IMR-90 (cell line): ENCODE measurements at regions not wholly inside any gene's neighbourhood (a gene's known extent, or its start where the extent isn't known, plus 50 kb on each side); places are given as distances from the start of the nearest gene placed in this dataset.

Experiments used
- ATAC-seq: fragments of 200-7000 bp; cut with Tn5 transposase; 2 replicates; pipeline ENCODE4 v1.9.1; 2020; ENCODE audit warnings: low read depth, mild to moderate bottlenecking, moderate library complexity
- BruUV-seq: library from RNA; stranded (reverse); fragments of 400-500 nt; replicated peaks from 2 replicates; lab custom pipeline; 2021; lab: Mats Ljungman, UMichigan
- CTCF ChIA-PET: fragments of 300-600 bp; formaldehyde crosslinking; extraction: SDS; loops from one replicate; lab custom pipeline; 2021; ENCODE audit warnings: antibody characterized with exemption; lab: Yijun Ruan, JAX
- POLR2A ChIA-PET: fragments of 300-600 bp; sonication (Branson Sonifier 250); formaldehyde crosslinking; loops from one replicate; lab custom pipeline; 2022; ENCODE audit warnings: antibody characterized with exemption; ENCODE audit not compliant: unreplicated experiment; lab: Charles Lee
- DNase-seq: peaks from one replicate; pipeline ENCODE4 v3.0.0; 2013
- H2AFZ ChIP-seq: replicated peaks from 2 replicates; pipeline ENCODE3; 2013; ENCODE audit warnings: low read length, mild to moderate bottlenecking; ENCODE audit not compliant: poor library complexity
- H2AK5ac ChIP-seq: 2 replicates; pipeline ENCODE4 v1.6.1; 2013; ENCODE audit warnings: low read depth, low read length, inconsistent platforms
- H2AK9ac ChIP-seq: replicated peaks from 2 replicates; pipeline ENCODE3; 2013; ENCODE audit warnings: mild to moderate bottlenecking, low read depth, low read length, moderate library complexity; ENCODE audit not compliant: poor library complexity
- H2BK120ac ChIP-seq: 2 replicates; pipeline ENCODE4 v1.6.1; 2013; ENCODE audit warnings: low read depth, low read length, inconsistent platforms
- H2BK15ac ChIP-seq: 3 replicates; pipeline ENCODE4 v1.6.1; 2013; ENCODE audit warnings: low read depth, low read length, inconsistent platforms
- H2BK20ac ChIP-seq: 2 replicates; pipeline ENCODE4 v1.6.1; 2013; ENCODE audit warnings: low read depth, mild to moderate bottlenecking, inconsistent platforms, low read length, moderate library complexity
- H2BK5ac ChIP-seq: 2 replicates; pipeline ENCODE4 v1.6.1; 2013; ENCODE audit warnings: mild to moderate bottlenecking, low read depth, low read length, inconsistent platforms; ENCODE audit not compliant: poor library complexity, severe bottlenecking
- H3K14ac ChIP-seq: replicated peaks from 2 replicates; pipeline ENCODE4 v1.6.1; 2013; ENCODE audit warnings: low read depth, low read length, inconsistent platforms
- H3K18ac ChIP-seq: 2 replicates; pipeline ENCODE4 v1.6.1; 2013; ENCODE audit warnings: low read depth, low read length, control low read depth
- H3K23ac ChIP-seq: 2 replicates; pipeline ENCODE4 v1.6.1; 2013; ENCODE audit warnings: low read depth, low read length, inconsistent platforms
- H3K27ac ChIP-seq: 2 replicates; pipeline ENCODE4 v1.5.1; 2013; ENCODE audit warnings: mild to moderate bottlenecking, control low read depth, low read length; ENCODE audit not compliant: insufficient read depth
- H3K27me3 ChIP-seq: 2 replicates; pipeline ENCODE4 v1.6.1; 2013; ENCODE audit warnings: low read length; ENCODE audit not compliant: control insufficient read depth, insufficient read depth
- H3K36me3 ChIP-seq: 2 replicates; pipeline ENCODE4 v1.6.1; 2013; ENCODE audit warnings: low read length, mixed read lengths; ENCODE audit not compliant: control insufficient read depth, insufficient read depth
- H3K4ac ChIP-seq: 2 replicates; pipeline ENCODE4 v1.6.1; 2013; ENCODE audit warnings: low read depth, low read length, inconsistent platforms
- H3K4me1 ChIP-seq: 2 replicates; pipeline ENCODE4 v1.6.1; 2013; ENCODE audit warnings: low read length, mixed read lengths; ENCODE audit not compliant: control insufficient read depth, insufficient read depth
- H3K4me2 ChIP-seq: 2 replicates; pipeline ENCODE4 v1.6.1; 2013; ENCODE audit warnings: low read depth, mild to moderate bottlenecking, control low read depth, low read length, moderate library complexity
- H3K4me3 ChIP-seq: 2 replicates; pipeline ENCODE4 v1.5.1; 2013; ENCODE audit warnings: low read depth, mild to moderate bottlenecking, control low read depth, low read length, moderate library complexity; ENCODE audit not compliant: insufficient read depth
- H3K56ac ChIP-seq: 2 replicates; pipeline ENCODE4 v1.6.1; 2013; ENCODE audit warnings: low read length, inconsistent platforms; ENCODE audit not compliant: insufficient read depth; ENCODE audit errors: extremely low read depth
- H3K79me1 ChIP-seq, 2 experiments: 2 replicates each; pipeline ENCODE4 v1.6.1; 2013; ENCODE audit warnings: low read length in 2 of 2, inconsistent platforms in 1 of 2, low read depth in 1 of 2
- H3K9ac ChIP-seq: 2 replicates; pipeline ENCODE4 v1.6.1; 2013; ENCODE audit warnings: low read depth, low read length, control low read depth
- H3K9me1 ChIP-seq: 2 replicates; pipeline ENCODE4 v1.6.1; 2013; ENCODE audit warnings: low read length, inconsistent platforms; ENCODE audit not compliant: insufficient read depth
- H3K9me3 ChIP-seq: 2 replicates; pipeline ENCODE4 v1.6.1; 2013; ENCODE audit warnings: low read length; ENCODE audit not compliant: control insufficient read depth, insufficient read depth
- H4K20me1 ChIP-seq: 2 replicates; pipeline ENCODE4 v1.6.1; 2013; ENCODE audit warnings: low read length, inconsistent platforms; ENCODE audit not compliant: insufficient read depth
- H4K5ac ChIP-seq: 2 replicates; pipeline ENCODE4 v1.6.1; 2013; ENCODE audit warnings: mild to moderate bottlenecking, low read depth, low read length, control low read depth
- H4K8ac ChIP-seq, 2 experiments: 2 replicates each; pipeline ENCODE4 v1.6.1; 2013; ENCODE audit warnings: low read depth in 2 of 2, low read length in 2 of 2, control low read depth in 1 of 2, inconsistent platforms in 1 of 2
- H4K91ac ChIP-seq: 2 replicates; pipeline ENCODE4 v1.6.1; 2013; ENCODE audit warnings: low read depth, low read length, inconsistent platforms; ENCODE audit not compliant: insufficient read depth
- BHLHE40 ChIP-seq: fragments of 150-350 bp; IDR thresholded peaks from 2 replicates; pipeline ENCODE4 v1.6.1; 2016; ENCODE audit warnings: mild to moderate bottlenecking, low read depth, low read length
- CEBPB ChIP-seq: IDR thresholded peaks from 2 replicates; pipeline ENCODE4 v1.6.1; 2012; ENCODE audit warnings: low read depth, low read length, improper control_type of control experiment
- CHD1 ChIP-seq: IDR thresholded peaks from 2 replicates; pipeline ENCODE4 v1.6.1; 2012; ENCODE audit warnings: low read depth, low read length, improper control_type of control experiment
- CTCF ChIP-seq: conservative IDR thresholded peaks from 2 replicates; pipeline ENCODE4 v1.5.1; 2012; ENCODE audit warnings: mild to moderate bottlenecking, low read depth, low read length, improper control_type of control experiment
- ELK1 ChIP-seq: fragments of 150-350 bp; IDR thresholded peaks from 2 replicates; pipeline ENCODE4 v1.6.1; 2016; ENCODE audit warnings: low read depth, mild to moderate bottlenecking, low read length, moderate library complexity, borderline replicate concordance
- FOS ChIP-seq: fragments of 150-350 bp; IDR thresholded peaks from 2 replicates; pipeline ENCODE4 v1.6.1; 2016; ENCODE audit warnings: low read depth, low read length
- MAFK ChIP-seq: IDR thresholded peaks from 2 replicates; pipeline ENCODE4 v1.6.1; 2012; ENCODE audit warnings: low read depth, low read length, improper control_type of control experiment
- MAZ ChIP-seq: IDR thresholded peaks from 2 replicates; pipeline ENCODE4 v1.6.1; 2012; ENCODE audit warnings: low read depth, mild to moderate bottlenecking, low read length, improper control_type of control experiment, moderate library complexity, borderline replicate concordance
- MXI1 ChIP-seq: IDR thresholded peaks from 2 replicates; pipeline ENCODE4 v1.6.1; 2012; ENCODE audit warnings: low read depth, mild to moderate bottlenecking, low read length, moderate library complexity, borderline replicate concordance
- NFE2L2 ChIP-seq: fragments of 150-350 bp; IDR thresholded peaks from 2 replicates; pipeline ENCODE4 v1.6.1; 2016; ENCODE audit warnings: low read depth, mild to moderate bottlenecking, low read length
- POLR2A ChIP-seq: IDR thresholded peaks from 2 replicates; pipeline ENCODE4 v1.6.1; 2012; ENCODE audit warnings: mild to moderate bottlenecking, low read depth, low read length
- RAD21 ChIP-seq: IDR thresholded peaks from 2 replicates; pipeline ENCODE4 v1.6.1; 2012; ENCODE audit warnings: low read length, improper control_type of control experiment
- RCOR1 ChIP-seq: IDR thresholded peaks from 2 replicates; pipeline ENCODE4 v1.6.1; 2012; ENCODE audit warnings: mild to moderate bottlenecking, low read length, improper control_type of control experiment; ENCODE audit not compliant: insufficient replicate concordance
- RFX5 ChIP-seq: IDR thresholded peaks from 2 replicates; pipeline ENCODE4 v1.8.0; 2012; ENCODE audit warnings: low read depth, mild to moderate bottlenecking, low read length, moderate library complexity
- SMC3 ChIP-seq: fragments of 150-350 bp; IDR thresholded peaks from 2 replicates; pipeline ENCODE4 v1.6.1; 2016; ENCODE audit warnings: low read depth, mild to moderate bottlenecking, antibody characterized with exemption, low read length, moderate library complexity
- USF2 ChIP-seq: fragments of 150-350 bp; IDR thresholded peaks from 2 replicates; pipeline ENCODE4 v1.6.1; 2017; ENCODE audit warnings: mild to moderate bottlenecking, antibody characterized with exemption, low read length, low read depth
- WGBS, 2 experiments: methylation state at CpG; one replicate each; pipeline versions ENCODE4 v1.1.5 to v1.1.7; 2013; ENCODE audit warnings: missing lambda C conversion rate in 2 of 2; ENCODE audit not compliant: insufficient read length in 1 of 2; ENCODE audit errors: extremely low coverage in 2 of 2; 5-methylcytosine and 5-hydroxymethylcytosine counted together
- dilution Hi-C: fragments of 300-500 bp; cut with HindIII; formaldehyde crosslinking; loops from one replicate; pipeline ENCODE4 v1.14.3; 2018; ENCODE audit warnings: low sequenced_read_pairs; ENCODE audit not compliant: unreplicated experiment
- in situ Hi-C: fragments of 300-500 bp; cut with MboI; formaldehyde crosslinking; loops from 3 replicates; pipeline ENCODE4 v1.14.3; 2019; ENCODE audit warnings: low sequenced_read_pairs, inconsistent platforms, mixed read lengths
- intact Hi-C: fragments of 100-400 bp; cut with micrococcal nuclease; formaldehyde crosslinking; loops from 2 replicates; pipeline ENCODE4 v1.10.0; 2022

- ChIA-PET POLR2A (no interaction called here), CTCF (no interaction called here)
- no peak overlapping the region for H4K91ac ChIP-seq
- no peak overlapping the region for H3K4me3 ChIP-seq
- no CpG with 5 or more reads among the region's 2 CpGs for WGBS, 2 experiments
- H3K23ac ChIP-seq: no peak overlapping the region
- H2AK5ac ChIP-seq: no peak overlapping the region
- no peak overlapping the region for H3K27ac ChIP-seq
- no TSS peak for BruUV-seq
- H3K4ac ChIP-seq: no peak overlapping the region
- H2BK5ac ChIP-seq: no peak overlapping the region
- H3K18ac ChIP-seq: no peak overlapping the region
- no peaks in the 10 kb centered on the region for H3K27me3 ChIP-seq
- in situ Hi-C loops: no loop called here
- DNase-seq (no peak), ATAC-seq (no peak)
- H3K4me2 ChIP-seq: no peak overlapping the region
- no peak overlapping the region for H2BK120ac ChIP-seq
- H2BK20ac ChIP-seq: no peak overlapping the region
- no peak overlapping the region for H4K8ac ChIP-seq
- no peak overlapping the region for H3K14ac ChIP-seq
- H3K36me3 ChIP-seq: no peaks in the 10 kb centered on the region
- TF ChIP-seq NFE2L2 (no peak), BHLHE40 (no peak), POLR2A (no peak), MAFK (no peak), MAZ (no peak), CHD1 (no peak), SMC3 (no peak), CTCF (no peak), RAD21 (no peak), CEBPB (no peak), RCOR1 (no peak), USF2 (no peak), RFX5 (no peak), ELK1 (no peak), FOS (no peak), MXI1 (no peak)
- intact Hi-C loops: no loop called here
- no peak overlapping the region for H4K5ac ChIP-seq
- H3K4me1 ChIP-seq: no peaks in the 10 kb centered on the region
- no peaks in the 10 kb centered on the region for H4K20me1 ChIP-seq
- 0 out of 2 replicates have a peak, but pooled peaks cover 3% of the 10 kb centered on the region for H3K9me3 ChIP-seq
- no peak overlapping the region for H2AFZ ChIP-seq
- no peak overlapping the region for H3K9ac ChIP-seq
- H3K79me1 ChIP-seq: no peaks in the 10 kb centered on the region
- dilution Hi-C loops: no loop called here
- H2AK9ac ChIP-seq: no peak overlapping the region
- no peaks in the 10 kb centered on the region for H3K9me1 ChIP-seq
- H3K56ac ChIP-seq: no peak overlapping the region
- no peak overlapping the region for H2BK15ac ChIP-seq
Observed at GRCh38 chr12:73186272-73186671, 914.1 kb downstream of the TRHDE start.
